Liver (tissue), 3 donors: ENCODE measurements at regions not wholly inside any gene's neighbourhood (a gene's known extent, or its start where the extent isn't known, plus 50 kb on each side); places are given as distances from the start of the nearest gene placed in this dataset.

Experiments used
- ATF3 ChIP-seq: IDR thresholded peaks from 2 replicates; pipeline ENCODE4 v1.6.1; 2016; ENCODE audit warnings: antibody characterized with exemption
- CTCF ChIP-seq: fragments of 150-350 bp; IDR thresholded peaks from 2 replicates; pipeline ENCODE4 v1.5.1; 2017; ENCODE audit warnings: improper control_type of control experiment, low read depth, low read length; ENCODE audit not compliant: missing input control
- EGR1 ChIP-seq, 2 donors: IDR thresholded peaks; 2 replicates each; pipeline ENCODE4 v1.6.1; 2016 to 2018; ENCODE audit warnings: antibody characterized with exemption in 2 of 2, low read depth in 2 of 2
- FOXA1 ChIP-seq: IDR thresholded peaks from 2 replicates; pipeline ENCODE4 v1.6.1; 2016; ENCODE audit warnings: antibody characterized with exemption
- GABPA ChIP-seq, 2 donors: IDR thresholded peaks in 1 of 2; conservative IDR thresholded peaks in 1 of 2; 2 replicates each; pipeline ENCODE4 v1.6.1; 2016; ENCODE audit warnings: antibody characterized with exemption in 2 of 2, mild to moderate bottlenecking in 1 of 2, moderate library complexity in 1 of 2
- HNF4A ChIP-seq, 2 donors: conservative IDR thresholded peaks; 2 replicates each; pipeline ENCODE4 v1.6.1; 2016; ENCODE audit warnings: antibody characterized with exemption in 2 of 2, mild to moderate bottlenecking in 2 of 2
- HNF4G ChIP-seq: IDR thresholded peaks from 2 replicates; pipeline ENCODE4 v1.6.1; 2016; ENCODE audit warnings: antibody characterized with exemption
- MAX ChIP-seq: IDR thresholded peaks from 2 replicates; pipeline ENCODE4 v1.6.1; 2016; ENCODE audit warnings: antibody characterized with exemption
- RAD21 ChIP-seq, 2 donors: IDR thresholded peaks; 2 replicates each; pipeline ENCODE4 v1.6.1; 2016; ENCODE audit warnings: antibody characterized with exemption in 2 of 2, mild to moderate bottlenecking in 2 of 2
- REST ChIP-seq: IDR thresholded peaks from 2 replicates; pipeline ENCODE4 v1.6.1; 2016; ENCODE audit warnings: antibody characterized with exemption, mild to moderate bottlenecking
- SP1 ChIP-seq: IDR thresholded peaks from 2 replicates; pipeline ENCODE4 v1.6.1; 2018; ENCODE audit warnings: antibody characterized with exemption, mild to moderate bottlenecking
- TAF1 ChIP-seq: conservative IDR thresholded peaks from 2 replicates; pipeline ENCODE4 v1.6.1; 2016; ENCODE audit warnings: antibody characterized with exemption, mild to moderate bottlenecking
- YY1 ChIP-seq: IDR thresholded peaks from 2 replicates; pipeline ENCODE4 v1.6.1; 2016; ENCODE audit warnings: antibody characterized with exemption, mild to moderate bottlenecking
- ZBTB33 ChIP-seq: IDR thresholded peaks from 2 replicates; pipeline ENCODE4 v1.6.1; 2016; ENCODE audit warnings: antibody characterized with exemption
- donor health status: healthy.
- donor health status: healthy.

- TF ChIP-seq MAX (no peak), RAD21 (IDR thresholded peaks at IDR 0.05) (no peak), HNF4G (no peak), CTCF (no peak), YY1 (no peak), TAF1 (no peak), FOXA1 (no peak), HNF4A (conservative IDR thresholded peaks at IDR 0.05) (no peak), GABPA (IDR thresholded peaks at IDR 0.05 in 1 of 2, conservative IDR thresholded peaks at IDR 0.05 in 1 of 2) (no peak), REST (no peak), SP1 (no peak), ZBTB33 (no peak), EGR1 (IDR thresholded peaks at IDR 0.05; ENCODE audit: low read depth in 2 of 2) (no peak), ATF3 (no peak)
Measured at GRCh38 chr3:69628951-69629350, 110.3 kb upstream of the MITF start.
